A549 (cell line): ENCODE measurements at regions not wholly inside any gene's neighbourhood (a gene's known extent, or its start where the extent isn't known, plus 50 kb on each side); places are given as distances from the start of the nearest gene placed in this dataset.
A peak's percentile ranks its signal among the peaks of the same experiment; 100 is the strongest.

Experiments used
- ATAC-seq, 2 experiments: fragments of 200-7000 bp in 1 of 2; fragments of >200 bp in 1 of 2; cut with Nextera tagmentation in 1 of 2; cut with Tn5 transposase in 1 of 2; 3 replicates each; pipeline versions ENCODE4 v1.8.0 to v1.9.1; 2018 to 2020; ENCODE audit warnings: mild to moderate bottlenecking in 1 of 2, moderate library complexity in 1 of 2
- CTCF ChIA-PET: fragments of 300-600 bp; sonication (Branson Sonifier 250); formaldehyde crosslinking; extraction: SDS; loops from one replicate; lab custom pipeline; 2021; ENCODE audit warnings: antibody characterized with exemption, inconsistent platforms; lab: Yijun Ruan, JAX
- POLR2A ChIA-PET: fragments of 350-600 bp; formaldehyde crosslinking; extraction: SDS; loops from one replicate; lab custom pipeline; 2021; ENCODE audit warnings: antibody characterized with exemption, inconsistent platforms; lab: Yijun Ruan, JAX
- DNase-seq, 2 experiments: peaks; one replicate each; pipeline versions ENCODE4 v3.0.0 to v3.0.0-alpha.2; 2011 to 2016; ENCODE audit warnings: low read depth in 1 of 2, low spot score in 1 of 2
- FAIRE-seq: peaks from 2 replicates; lab custom pipeline; 2011; peaks lifted over from hg19 to GRCh38; lab: Jason Lieb, UNC
- H3K27ac ChIP-seq, 2 experiments: fragments of >200 bp; sonication (Bioruptor Twin); formaldehyde crosslinking; 3 replicates each; pipeline ENCODE4 v1.5.1; 2016 to 2017
- H3K4me1 ChIP-seq: fragments of >200 bp; sonication (Bioruptor Twin); formaldehyde crosslinking; 3 replicates; pipeline ENCODE4 v1.6.1; 2016
- H3K4me2 ChIP-seq: fragments of >200 bp; sonication (Bioruptor Twin); formaldehyde crosslinking; 3 replicates; pipeline ENCODE4 v1.6.1; 2016
- H3K4me3 ChIP-seq: fragments of >200 bp; sonication (Bioruptor Twin); formaldehyde crosslinking; 3 replicates; pipeline ENCODE4 v1.5.1; 2016
- H3K9me3 ChIP-seq: fragments of >200 bp; sonication (Bioruptor Twin); formaldehyde crosslinking; 3 replicates; pipeline ENCODE4 v1.6.1; 2016
- BCL3 ChIP-seq: fragments of >200 bp; sonication (Bioruptor Twin); formaldehyde crosslinking; IDR thresholded peaks from 3 replicates; pipeline ENCODE4 v1.6.1; 2016
- BHLHE40 ChIP-seq: IDR thresholded peaks from 2 replicates; pipeline ENCODE4 v1.6.1; 2012; ENCODE audit warnings: low read depth, low read length, inconsistent platforms
- CBX8 ChIP-seq: fragments of 200-600 bp; sonication (generic); IDR thresholded peaks from 2 replicates; pipeline ENCODE4 v1.6.1; 2016
- CEBPB ChIP-seq, 2 experiments: fragments of >200 bp in 1 of 2; sonication (Bioruptor Twin) in 1 of 2; formaldehyde crosslinking in 1 of 2; IDR thresholded peaks; 2 replicates each; pipeline ENCODE4 v1.6.1; 2012 to 2016
- CHD2 ChIP-seq: fragments of 150-350 bp; IDR thresholded peaks from 2 replicates; pipeline ENCODE4 v1.6.1; 2014; ENCODE audit warnings: low read length; ENCODE audit not compliant: partially characterized antibody
- CTCF ChIP-seq: fragments of >200 bp; sonication (Bioruptor Twin); formaldehyde crosslinking; IDR thresholded peaks from 3 replicates; pipeline ENCODE4 v1.5.1; 2016
- EHMT2 ChIP-seq: fragments of 200-600 bp; sonication (generic); IDR thresholded peaks from 2 replicates; pipeline ENCODE4 v1.6.1; 2016; ENCODE audit warnings: antibody characterized with exemption, low read depth, mild to moderate bottlenecking, moderate library complexity
- EP300 ChIP-seq, 2 experiments: fragments of >200 bp; sonication (Bioruptor Twin); formaldehyde crosslinking; IDR thresholded peaks; 2 replicates in 1 of 2; 3 replicates in 1 of 2; pipeline ENCODE4 v1.6.1; 2016 to 2017
- FOSB ChIP-seq: fragments of 250-450 bp; sonication (Bioruptor Pico); IDR thresholded peaks from 2 replicates; pipeline ENCODE4 v1.5.0; 2020; ENCODE audit warnings: mild to moderate bottlenecking, moderate library complexity
- FOXS1 ChIP-seq: fragments of 250-450 bp; sonication (Bioruptor Pico); IDR thresholded peaks from 2 replicates; pipeline ENCODE4 v1.5.0; 2020; ENCODE audit warnings: mild to moderate bottlenecking, moderate library complexity
- HDAC2 ChIP-seq: fragments of 200-600 bp; sonication (generic); IDR thresholded peaks from 2 replicates; pipeline ENCODE4 v1.6.1; 2016
- HEYL ChIP-seq: fragments of 250-450 bp; sonication (Bioruptor Pico); IDR thresholded peaks from 2 replicates; pipeline ENCODE4 v1.8.0; 2021; ENCODE audit warnings: mild to moderate bottlenecking, moderate library complexity
- KDM1A ChIP-seq: fragments of 200-600 bp; sonication (generic); IDR thresholded peaks from 2 replicates; pipeline ENCODE4 v1.6.1; 2016; ENCODE audit warnings: low read depth, mild to moderate bottlenecking
- MAX ChIP-seq: IDR thresholded peaks from 2 replicates; pipeline ENCODE4 v1.6.1; 2012
- NFE2L2 ChIP-seq: fragments of 150-350 bp; conservative IDR thresholded peaks from 2 replicates; pipeline ENCODE4 v1.6.1; 2014; ENCODE audit warnings: low read length
- NR3C1 ChIP-seq: fragments of >200 bp; sonication (Bioruptor Twin); formaldehyde crosslinking; IDR thresholded peaks from 3 replicates; pipeline ENCODE4 v1.6.1; 2017
- RAD21 ChIP-seq, 2 experiments: fragments of >200 bp in 1 of 2; sonication (Bioruptor Twin) in 1 of 2; formaldehyde crosslinking in 1 of 2; IDR thresholded peaks in 1 of 2; conservative IDR thresholded peaks in 1 of 2; 2 replicates in 1 of 2; 3 replicates in 1 of 2; pipeline ENCODE4 v1.6.1; 2012 to 2018; ENCODE audit warnings: inconsistent platforms in 1 of 2
- RARB ChIP-seq: fragments of 250-450 bp; sonication (Bioruptor Pico); IDR thresholded peaks from 2 replicates; pipeline ENCODE4 v1.8.0; 2021; ENCODE audit warnings: mild to moderate bottlenecking, moderate library complexity
- RFX5 ChIP-seq: fragments of 450-650 bp; IDR thresholded peaks from 2 replicates; pipeline ENCODE4 v1.7.1; 2014; ENCODE audit warnings: antibody characterized with exemption, mild to moderate bottlenecking, moderate library complexity
- SMC3 ChIP-seq: fragments of >200 bp; sonication (Bioruptor Twin); formaldehyde crosslinking; IDR thresholded peaks from 3 replicates; pipeline ENCODE4 v1.6.1; 2018; ENCODE audit warnings: inconsistent platforms
- SREBF2 ChIP-seq: fragments of 450-650 bp; IDR thresholded peaks from 2 replicates; pipeline ENCODE4 v1.6.1; 2014; ENCODE audit warnings: mild to moderate bottlenecking, moderate library complexity
- USF2 ChIP-seq: fragments of 450-650 bp; IDR thresholded peaks from 2 replicates; pipeline ENCODE4 v1.6.1; 2014; ENCODE audit warnings: antibody characterized with exemption
- ZFP36 ChIP-seq: fragments of 450-650 bp; IDR thresholded peaks from 2 replicates; pipeline ENCODE4 v1.6.1; 2014; ENCODE audit warnings: borderline replicate concordance; ENCODE audit not compliant: partially characterized antibody
- WGBS: methylation state at CpG from one replicate; pipeline ENCODE4 v1.1.6; 2017; ENCODE audit errors: missing lambda C conversion rate; 5-methylcytosine and 5-hydroxymethylcytosine counted together

- Histone ChIP-seq H3K4me1 (no peaks in the 10 kb centered on the region), H3K4me3 (no peak overlapping the region), H3K27ac (no peak overlapping the region), H3K9me3 (no peaks in the 10 kb centered on the region), H3K4me2 (no peak overlapping the region)
- TF ChIP-seq USF2 (no peak), FOXS1 (no peak), RARB (CRISPR knock-in tag) (no peak), NFE2L2 (no peak), EHMT2 (no peak), BCL3 (no peak), ZFP36 (no peak), SREBF2 (no peak), RFX5 (no peak), FOSB (CRISPR knock-in tag) (no peak), BHLHE40 (no peak), EP300 (IDR thresholded peaks at IDR 0.05) (no peak), CHD2 (no peak), KDM1A (no peak), HEYL (no peak), HDAC2 (no peak), MAX (no peak), CTCF (no peak), CEBPB (IDR thresholded peaks at IDR 0.05) (no peak), CBX8 (no peak)
- DNase-seq: no peak
- CTCF ChIA-PET: no interaction called here
- FAIRE-seq: no peak
- ATAC-seq: no peak
- POLR2A ChIA-PET: no interaction called here
Measured at GRCh38 chr12:60101715-60102114, 505.9 kb downstream of the SLC16A7 start.

GRCh38 chr12:60106214-60106613 lies 510.4 kb downstream of the SLC16A7 start:
- H3K4me1 ChIP-seq: no peaks in the 10 kb centered on the region
- H3K27ac ChIP-seq: no peak overlapping the region
- ATAC-seq (peak in 1 of 2 experiments; percentile 55; a peak in 2 of 6 replicates), DNase-seq (peak in 1 of 2 experiments; percentile 14), FAIRE-seq (no peak)
- CTCF ChIA-PET: interaction anchor here (0.6 to 0.9 kb wide), 2 partner anchors 144 to 388 kb away, joined by 3 to 4 read pairs; no protein-coding TSS in a partner anchor
- TF ChIP-seq NR3C1 (no peak), SMC3 (peak; percentile 51; the same call in 2 of the 3 replicates), CTCF (peak; percentile 52), NFE2L2 (no peak), RAD21 (conservative IDR thresholded peaks at IDR 0.05 in 1 of 2, IDR thresholded peaks at IDR 0.05 in 1 of 2) (peak; percentile 62 to 65)
- no peaks in the 10 kb centered on the region for H3K9me3 ChIP-seq
- POLR2A ChIA-PET: no interaction called here
- 19% methylated on average over 1 of the region's 1 CpG for WGBS
- no peak overlapping the region for H3K4me3 ChIP-seq
- H3K4me2 ChIP-seq: no peak overlapping the region
